NB4 (cell line): ENCODE measurements at regions not wholly inside any gene's neighbourhood (a gene's known extent, or its start where the extent isn't known, plus 50 kb on each side); places are given as distances from the start of the nearest gene placed in this dataset.

Source experiments
- DNase-seq: peaks from one replicate; pipeline ENCODE4 v3.0.0; 2010; ENCODE audit warnings: low read depth
- H3K4me3 ChIP-seq: one replicate; pipeline ENCODE4 v1.5.1; 2011; ENCODE audit warnings: mild to moderate bottlenecking, low read depth, low read length, moderate library complexity
- CTCF ChIP-seq: IDR thresholded peaks from one replicate; pipeline ENCODE4 v1.5.1; 2012; ENCODE audit warnings: low read depth, low read length
- MAX ChIP-seq: IDR thresholded peaks from 2 replicates; pipeline ENCODE4 v1.6.1; 2011; ENCODE audit warnings: low read depth, low read length
- MYC ChIP-seq: IDR thresholded peaks from 2 replicates; pipeline ENCODE4 v1.6.1; 2011; ENCODE audit warnings: low read depth, low read length
- POLR2A ChIP-seq: IDR thresholded peaks from 2 replicates; pipeline ENCODE4 v1.6.1; 2011; ENCODE audit warnings: mild to moderate bottlenecking; ENCODE audit not compliant: insufficient read length; ENCODE audit errors: extremely low read depth

- TF ChIP-seq POLR2A: no peak
- TF ChIP-seq CTCF: no peak
- no peak for TF ChIP-seq MYC
- TF ChIP-seq MAX: no peak
- no peak overlapping the region for H3K4me3 ChIP-seq
- DNase-seq: no peak
These were observed 870.2 kb upstream of the GOT2 start for GRCh38 chr16:59604354-59604753.

GRCh38 chr16:59601452-59601851, 867.3 kb upstream of the GOT2 start:
- no peak overlapping the region for H3K4me3 ChIP-seq
- no peak for DNase-seq
- TF ChIP-seq MAX (no peak), POLR2A (no peak), MYC (no peak), CTCF (no peak)

DNA sequence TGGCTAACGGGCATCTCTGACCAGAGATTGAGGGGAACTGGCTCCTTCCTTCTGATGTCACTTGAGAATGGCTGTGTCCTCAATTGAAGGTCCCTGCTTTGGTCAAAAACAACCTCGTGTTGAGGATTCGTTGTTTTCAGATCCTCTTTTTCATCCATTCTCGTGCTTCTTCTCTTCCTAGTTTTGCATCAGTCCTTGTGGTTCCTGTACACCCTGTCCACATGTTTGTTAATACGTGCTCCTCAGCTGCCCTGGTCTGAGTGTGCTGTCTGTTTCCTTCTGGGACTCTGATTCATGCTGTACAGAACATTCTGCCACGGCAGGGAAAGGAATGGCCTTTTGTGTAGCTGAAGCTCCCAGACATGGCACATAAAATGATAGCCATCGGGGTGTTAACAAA, 863.2 kb upstream of the GOT2 start:
- no peak overlapping the region for H3K4me3 ChIP-seq
- no peak for TF ChIP-seq POLR2A
- TF ChIP-seq MAX: no peak
- no peak for TF ChIP-seq MYC
- no peak for TF ChIP-seq CTCF
- DNase-seq: no peak

DNA sequence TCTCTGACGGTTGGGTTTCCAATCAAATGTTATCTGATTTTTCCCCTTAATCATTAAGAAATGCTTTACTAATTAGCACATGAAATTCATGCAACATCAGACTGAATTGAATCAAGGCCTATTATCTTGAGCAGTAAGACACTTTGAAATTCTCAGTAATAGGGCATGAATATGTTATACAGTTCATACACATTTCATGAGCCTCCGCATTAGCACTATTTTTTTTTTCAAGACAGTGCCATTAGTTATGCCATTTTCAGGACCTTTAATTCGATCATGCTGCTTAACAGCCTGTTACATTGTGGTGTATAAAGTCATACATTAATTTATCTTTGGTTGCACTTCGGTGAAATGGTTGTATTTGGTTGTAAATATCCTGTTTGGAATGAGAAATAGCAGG, 862.6 kb upstream of the GOT2 start:
- no peak for DNase-seq
- TF ChIP-seq POLR2A (no peak), MAX (no peak), MYC (no peak), CTCF (no peak)
- H3K4me3 ChIP-seq: no peak overlapping the region

GRCh38 chr16:59593194-59593661, 859.1 kb upstream of the GOT2 start:
- TF ChIP-seq MAX (no peak), CTCF (no peak), MYC (no peak), POLR2A (no peak)

DNA sequence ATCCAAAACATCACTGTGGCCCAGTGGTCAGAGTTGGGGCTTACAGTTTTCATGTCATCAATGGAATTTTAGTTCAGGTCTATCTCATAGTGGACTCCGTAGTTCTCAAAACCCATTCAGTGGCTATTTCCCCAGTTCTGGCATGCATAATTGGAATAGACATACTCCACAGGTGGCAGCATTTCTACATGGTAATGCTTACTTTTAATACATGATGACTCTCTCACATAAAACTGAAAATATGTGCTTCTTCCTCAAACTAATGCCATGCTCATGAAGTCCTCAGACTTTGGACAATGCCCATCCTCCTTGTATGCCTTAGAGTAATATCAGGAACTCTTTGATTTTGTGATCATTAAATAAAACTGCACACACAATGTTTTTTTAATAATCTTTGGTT, 857.4 kb upstream of the GOT2 start:
- TF ChIP-seq MYC: no peak
- no peak for TF ChIP-seq POLR2A
- TF ChIP-seq MAX: no peak
- TF ChIP-seq CTCF: no peak

More at GRCh38 chr16:59593194-59593661, 859.1 kb upstream of the GOT2 start:
- DNase-seq: no peak
- no peak overlapping the region for H3K4me3 ChIP-seq

More for the DNA sequence above, 857.4 kb upstream of the GOT2 start:
- no peak for DNase-seq
- no peak overlapping the region for H3K4me3 ChIP-seq
